ENCODE measurements at regions not wholly inside any gene's neighbourhood (a gene's known extent, or its start where the extent isn't known, plus 50 kb on each side); places are given as distances from the start of the nearest gene placed in this dataset.
"Not testable (repeated sequence)": the region's sequence is repeated elsewhere in the genome, so short reads cannot be mapped to it uniquely, and the experiment has no call there.

DNA sequence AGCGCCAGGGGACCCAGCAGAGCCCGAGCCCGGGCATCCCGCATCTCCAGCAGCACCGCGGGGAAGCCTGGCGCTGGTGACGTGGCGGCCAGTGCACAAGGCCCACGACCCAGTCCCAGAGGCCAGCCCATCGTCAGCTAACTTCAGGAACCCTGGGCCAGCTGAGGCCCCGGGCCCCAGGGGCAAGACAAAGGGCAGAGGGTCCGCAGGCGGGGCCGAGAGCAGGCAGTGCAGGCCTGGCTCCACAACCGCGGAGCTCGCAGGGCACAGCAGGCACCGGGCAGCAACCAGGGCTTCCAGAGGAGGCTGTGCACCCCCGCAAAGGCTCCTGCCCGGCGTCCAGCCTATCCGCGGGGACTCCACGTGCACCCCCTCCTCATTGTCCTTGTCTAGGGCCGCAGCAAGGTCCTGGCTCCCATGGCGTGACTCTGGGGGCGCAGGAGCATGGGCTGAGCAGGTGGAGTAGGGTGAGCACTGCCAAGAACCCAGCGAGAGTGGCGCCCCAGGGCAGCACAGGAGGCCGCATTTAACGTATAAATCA is 352.5 kb downstream of the KCNJ18 start:
- H3K27ac ChIP-seq = not testable (repeated sequence)

DNA sequence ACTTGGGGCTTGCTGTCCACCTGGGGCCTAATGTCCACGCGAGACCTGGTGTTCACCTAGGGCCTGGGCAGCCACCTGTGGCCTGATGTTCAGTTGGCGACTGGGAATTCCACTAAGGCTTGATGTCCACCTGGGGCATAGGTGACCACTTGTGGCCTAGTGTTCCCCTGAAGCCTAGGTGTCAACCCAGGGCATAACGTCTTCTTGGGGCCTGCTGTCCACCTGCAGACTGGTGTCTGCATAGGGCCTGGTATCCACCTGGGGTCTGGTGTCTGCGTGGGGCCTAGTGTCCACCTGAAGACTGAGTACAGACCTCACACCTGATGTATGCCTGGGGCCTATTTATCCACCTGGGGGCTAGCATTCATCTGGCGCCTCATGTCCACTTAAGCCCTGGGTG is 355.2 kb downstream of the KCNJ18 start:
- H3K27ac ChIP-seq = not testable (repeated sequence)

DNA sequence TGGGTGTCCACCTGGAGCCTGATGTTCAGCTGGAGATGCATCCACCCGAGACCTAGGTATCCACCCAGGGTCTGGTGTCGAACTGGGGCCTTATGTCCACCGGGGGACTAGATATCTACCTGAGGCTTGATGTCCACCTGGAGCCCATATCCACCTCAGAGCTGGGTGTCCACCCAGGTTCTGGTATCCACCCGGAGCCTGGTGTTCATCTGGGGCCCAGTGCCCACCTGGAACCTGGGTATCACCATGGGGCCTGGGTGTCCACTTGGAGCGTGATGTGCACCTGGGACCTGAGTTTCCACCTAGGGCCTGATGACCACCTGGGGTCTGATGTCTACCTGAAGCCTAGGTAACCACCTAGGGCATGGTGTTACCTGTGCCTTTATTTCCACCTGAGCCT is 355.9 kb downstream of the KCNJ18 start:
- not testable (repeated sequence) for H3K27ac ChIP-seq

DNA sequence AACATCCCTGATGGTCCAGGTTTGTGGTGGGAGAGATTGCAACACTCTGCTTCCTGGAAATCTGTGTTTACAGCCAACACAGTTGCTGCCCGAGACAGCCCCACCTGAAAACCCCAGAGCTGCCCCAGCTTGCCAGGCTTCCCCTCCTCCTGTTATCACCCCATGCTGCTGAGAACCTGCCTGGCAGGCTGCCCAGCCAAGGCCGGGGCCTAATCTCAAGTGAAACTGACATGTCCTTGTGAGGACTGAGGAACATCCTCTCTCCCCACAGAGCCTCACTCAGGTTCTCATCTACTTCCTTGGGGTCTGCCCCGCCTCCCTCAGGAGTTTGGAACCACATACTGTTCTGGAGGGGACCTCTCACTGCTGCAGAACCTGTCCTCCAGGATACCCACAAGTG is 358.4 kb downstream of the KCNJ18 start:
- H3K27ac ChIP-seq = not testable (repeated sequence)

DNA sequence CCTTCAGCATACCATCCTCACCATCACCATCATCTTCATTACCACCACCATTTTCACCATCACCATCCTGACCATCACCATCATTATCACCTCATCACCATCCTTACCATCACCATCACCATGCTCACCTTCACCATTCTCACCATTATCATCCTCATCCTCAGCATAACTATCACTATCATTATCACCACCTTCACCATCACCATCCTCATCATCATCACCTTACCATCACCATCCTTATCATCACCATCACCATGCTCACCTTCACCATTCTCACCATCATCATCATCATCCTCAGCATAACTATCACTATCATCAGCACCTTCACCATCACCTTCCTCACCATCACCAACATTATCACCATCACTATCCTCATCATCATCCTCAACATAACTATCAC is 360.4 kb downstream of the KCNJ18 start:
- H3K27ac ChIP-seq = not testable (repeated sequence)

DNA sequence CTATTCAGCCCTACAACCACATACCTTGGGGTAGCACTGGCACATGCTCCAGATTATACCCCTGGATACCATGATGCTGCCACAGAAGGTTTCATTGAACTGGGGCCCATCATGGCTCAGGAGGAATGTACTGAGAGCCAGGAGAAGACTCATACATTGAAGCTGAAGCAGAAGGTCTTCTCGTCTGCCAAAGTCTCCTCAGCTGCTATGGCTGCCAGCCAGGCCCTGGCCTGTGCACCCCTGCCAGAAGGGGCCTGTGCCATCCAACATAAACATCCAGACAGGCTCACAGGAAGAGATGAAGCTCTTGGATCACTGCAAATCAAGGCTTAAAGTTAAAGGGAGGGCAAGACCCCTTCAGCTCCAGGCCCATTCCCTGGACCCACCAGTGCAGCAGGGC is 364.2 kb downstream of the KCNJ18 start:
- not testable (repeated sequence) for H3K27ac ChIP-seq

DNA sequence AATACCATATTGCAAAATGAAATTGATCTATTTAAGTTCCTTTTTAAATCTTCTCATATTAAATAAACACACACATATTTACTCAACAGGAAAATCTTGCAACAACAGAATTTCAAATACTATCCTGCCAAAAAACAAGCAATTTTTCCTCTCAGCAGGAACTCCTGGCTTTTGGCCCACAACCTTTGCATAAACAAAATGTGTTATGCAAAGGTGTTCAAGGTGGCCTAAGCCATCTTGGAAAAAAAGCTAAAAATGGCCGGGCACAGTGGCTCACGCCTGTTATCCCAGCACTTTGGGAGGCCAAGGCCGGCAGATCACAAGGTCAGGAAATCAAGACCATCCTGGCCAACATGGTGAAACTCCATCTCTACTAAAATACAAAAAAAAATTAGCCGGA is 383.6 kb downstream of the KCNJ18 start:
- H3K27ac ChIP-seq = not testable (repeated sequence)

DNA sequence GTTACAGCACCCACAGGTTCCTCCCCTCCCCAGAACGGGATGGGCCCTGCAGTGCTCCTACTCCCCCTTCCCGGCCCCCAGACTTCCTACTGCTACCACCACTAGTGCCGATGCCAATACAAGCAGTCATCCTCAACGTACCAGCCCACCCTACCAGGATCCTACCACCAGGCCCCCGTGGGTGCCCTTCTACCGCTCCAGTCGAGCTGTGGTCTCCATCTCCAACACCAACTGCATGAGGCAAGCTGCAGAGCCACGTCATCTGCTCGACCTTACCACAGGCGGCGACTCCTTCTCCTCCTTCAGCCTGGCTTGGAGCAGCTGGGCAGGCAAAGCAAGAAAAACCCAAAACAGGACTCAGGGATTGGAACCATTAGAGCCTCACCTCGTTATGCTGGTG is 396.3 kb downstream of the KCNJ18 start:
- not testable (repeated sequence) for H3K27ac ChIP-seq

DNA sequence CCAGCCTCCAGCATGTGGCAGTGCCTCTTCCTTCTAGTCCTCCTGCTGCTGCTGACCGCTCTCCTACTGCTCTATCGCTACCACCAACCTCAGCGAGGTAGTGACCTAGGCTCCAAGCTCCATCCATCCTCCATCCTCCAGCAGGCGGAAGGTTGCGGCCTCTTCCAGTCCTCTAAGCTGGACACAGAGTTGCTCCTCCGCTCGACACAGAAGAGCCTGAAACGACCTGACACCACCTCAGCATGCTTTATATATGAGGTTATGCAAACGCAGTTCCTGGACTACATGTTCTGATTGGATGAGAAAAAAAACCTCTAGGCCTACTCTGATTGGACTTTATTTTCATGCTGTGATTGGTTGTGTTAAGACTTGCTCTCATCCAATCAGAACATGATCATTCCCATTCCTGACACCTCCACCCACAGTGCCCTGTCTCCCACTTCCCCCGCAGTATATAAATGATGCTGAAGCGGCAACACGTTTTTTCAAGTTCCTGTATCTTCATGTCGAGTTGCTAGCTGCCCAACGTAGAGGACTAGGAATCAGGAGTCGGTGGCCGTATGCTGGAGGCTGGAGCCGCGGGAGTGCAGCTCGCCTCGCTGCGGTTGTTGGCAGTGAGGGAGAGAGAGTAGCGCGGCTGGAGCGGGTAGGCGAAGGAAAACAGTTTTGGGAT is 398.1 kb downstream of the KCNJ18 start:
- TF ChIP-seq, protein P1, sequence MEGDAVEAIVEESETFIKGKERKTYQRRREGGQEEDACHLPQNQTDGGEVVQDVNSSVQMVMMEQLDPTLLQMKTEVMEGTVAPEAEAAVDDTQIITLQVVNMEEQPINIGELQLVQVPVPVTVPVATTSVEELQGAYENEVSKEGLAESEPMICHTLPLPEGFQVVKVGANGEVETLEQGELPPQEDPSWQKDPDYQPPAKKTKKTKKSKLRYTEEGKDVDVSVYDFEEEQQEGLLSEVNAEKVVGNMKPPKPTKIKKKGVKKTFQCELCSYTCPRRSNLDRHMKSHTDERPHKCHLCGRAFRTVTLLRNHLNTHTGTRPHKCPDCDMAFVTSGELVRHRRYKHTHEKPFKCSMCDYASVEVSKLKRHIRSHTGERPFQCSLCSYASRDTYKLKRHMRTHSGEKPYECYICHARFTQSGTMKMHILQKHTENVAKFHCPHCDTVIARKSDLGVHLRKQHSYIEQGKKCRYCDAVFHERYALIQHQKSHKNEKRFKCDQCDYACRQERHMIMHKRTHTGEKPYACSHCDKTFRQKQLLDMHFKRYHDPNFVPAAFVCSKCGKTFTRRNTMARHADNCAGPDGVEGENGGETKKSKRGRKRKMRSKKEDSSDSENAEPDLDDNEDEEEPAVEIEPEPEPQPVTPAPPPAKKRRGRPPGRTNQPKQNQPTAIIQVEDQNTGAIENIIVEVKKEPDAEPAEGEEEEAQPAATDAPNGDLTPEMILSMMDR (IDR thresholded peaks at IDR 0.05) = no peak
- TF ChIP-seq ZFX (IDR thresholded peaks at IDR 0.05; ENCODE audit: borderline replicate concordance) = no peak
- no peak overlapping the region for H3K27ac ChIP-seq

DNA sequence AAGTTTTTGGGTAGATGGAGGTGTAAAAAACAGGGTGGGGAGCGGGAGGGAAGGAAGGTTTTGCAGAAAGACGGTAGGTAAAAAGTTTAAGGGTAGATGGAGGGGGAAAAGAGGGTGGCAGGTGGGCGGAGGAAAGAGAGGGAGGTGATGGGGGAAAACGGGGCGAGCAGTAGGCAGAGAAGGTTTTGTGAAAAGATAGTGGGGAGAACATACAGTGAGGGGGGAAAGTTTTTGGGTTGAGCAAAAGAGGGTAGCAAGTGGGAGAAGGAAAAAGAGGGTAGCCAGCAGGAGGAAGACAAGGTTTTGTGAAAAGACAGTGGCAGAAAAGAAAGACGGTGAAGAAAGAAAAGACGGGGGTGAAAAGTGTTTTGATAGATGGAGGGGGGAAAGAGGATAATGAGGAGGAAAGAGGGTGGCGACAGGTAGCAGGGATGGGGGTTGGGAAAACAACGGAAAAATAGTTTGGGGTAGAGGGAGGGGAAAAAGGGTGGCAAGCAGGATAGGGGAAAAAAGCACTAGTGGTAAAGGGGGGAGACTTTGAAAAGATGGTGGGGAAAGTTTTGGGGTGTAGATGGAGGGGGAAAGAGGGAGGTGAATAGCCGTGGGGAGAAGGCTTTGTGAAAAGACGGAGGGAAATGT is 398.8 kb downstream of the KCNJ18 start:
- not testable (repeated sequence) for H3K27ac ChIP-seq

DNA sequence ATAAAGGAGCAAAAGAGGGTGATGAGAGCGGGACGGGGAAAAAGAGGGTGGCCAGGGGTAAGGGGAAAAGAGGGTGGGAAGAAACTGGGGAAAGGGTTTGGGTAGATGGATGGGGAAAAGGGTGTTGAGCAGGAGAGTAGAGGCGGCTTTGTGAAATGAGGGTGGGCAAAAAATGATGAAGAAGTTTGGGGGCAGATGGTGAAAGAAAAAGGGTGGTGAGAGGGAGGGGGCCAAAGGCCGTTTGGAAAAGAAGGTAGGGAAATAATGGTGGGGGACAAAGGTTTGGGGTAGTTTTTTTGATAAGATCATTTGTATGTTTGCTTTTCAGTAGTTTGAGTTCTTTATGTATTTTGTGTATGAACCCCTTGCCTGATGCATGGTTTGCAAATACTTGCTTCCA is 399.5 kb downstream of the KCNJ18 start:
- not testable (repeated sequence) for H3K27ac ChIP-seq

DNA sequence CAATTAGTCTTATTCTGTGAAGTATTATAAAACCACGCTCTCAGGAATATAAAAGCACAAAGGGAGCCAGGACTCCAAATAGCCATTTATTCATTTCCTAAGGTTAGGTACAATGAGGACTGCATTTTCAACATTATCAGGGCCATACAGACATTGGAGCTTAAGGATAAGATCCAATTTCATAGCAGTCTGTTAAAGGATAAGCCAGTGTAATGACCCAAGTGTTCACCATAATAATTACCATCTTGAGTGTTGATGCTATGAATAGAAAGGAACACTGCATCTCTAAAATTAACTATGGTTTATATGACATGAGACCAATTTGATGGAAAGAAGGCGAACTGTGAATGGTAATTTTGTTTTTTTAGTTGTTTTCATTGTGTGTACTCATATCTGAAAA is 403.1 kb downstream of the KCNJ18 start:
- H3K27ac ChIP-seq = not testable (repeated sequence)

DNA sequence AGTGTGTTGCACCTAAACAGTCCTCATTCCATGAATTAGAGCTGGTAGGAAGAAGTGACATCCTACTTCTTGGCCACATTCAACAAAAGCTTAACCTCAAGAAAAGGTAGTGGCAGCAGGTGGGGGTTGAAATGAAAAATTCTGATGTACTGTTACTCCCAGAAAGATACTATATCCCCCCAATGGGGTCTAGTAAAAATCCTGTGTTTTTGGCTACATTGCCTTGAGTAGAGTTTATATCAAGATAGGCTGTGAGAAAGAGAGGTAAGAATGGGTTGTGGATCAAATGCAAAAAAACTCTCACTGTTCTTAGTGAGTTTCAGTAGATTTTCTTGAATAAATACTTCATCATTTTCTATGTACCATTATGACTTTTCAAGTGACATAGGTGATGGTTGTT is 407.3 kb downstream of the KCNJ18 start:
- not testable (repeated sequence) for H3K27ac ChIP-seq

DNA sequence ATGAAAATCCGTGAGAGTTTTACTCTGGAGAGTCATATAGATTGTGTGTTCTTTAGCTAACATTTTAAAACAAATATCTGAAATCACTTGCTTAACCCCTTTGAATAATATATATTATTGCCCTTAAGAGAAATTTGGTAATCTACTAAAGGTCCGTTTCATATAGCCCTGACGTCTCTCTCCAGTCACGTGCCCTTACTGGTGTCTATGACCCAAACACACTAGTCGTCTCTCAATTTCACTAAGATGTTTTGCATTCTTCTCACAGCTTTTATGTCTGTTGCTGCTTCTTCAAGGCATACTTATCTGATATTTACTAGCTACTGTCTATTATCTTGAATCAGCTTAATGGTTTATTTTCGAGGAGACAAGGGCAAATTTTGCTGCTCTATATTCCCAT is 409.9 kb downstream of the KCNJ18 start:
- TF ChIP-seq, protein P1 (IDR thresholded peaks at IDR 0.05) = no peak
- no peak for TF ChIP-seq ZFX (IDR thresholded peaks at IDR 0.05; ENCODE audit: borderline replicate concordance)
- no peak overlapping the region for H3K27ac ChIP-seq

DNA sequence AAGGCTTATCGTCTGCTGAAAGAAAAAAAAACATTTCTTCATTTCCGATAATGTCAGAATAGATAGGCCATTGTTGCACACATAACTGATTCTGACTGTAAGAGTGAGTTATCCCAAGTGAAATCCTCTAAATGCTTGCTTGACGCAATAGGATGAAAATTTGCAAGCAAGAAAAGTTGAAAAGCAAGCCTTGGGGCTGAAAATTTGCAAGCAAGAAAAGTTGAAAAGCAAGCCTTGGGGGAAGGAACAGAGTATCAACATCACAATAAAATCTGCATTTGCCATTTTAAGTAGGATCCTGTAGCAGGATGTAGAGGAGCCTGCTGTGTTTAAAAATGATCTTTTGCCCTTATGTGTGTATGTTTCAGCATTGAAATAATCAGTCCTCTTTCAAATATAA is 424.4 kb downstream of the KCNJ18 start:
- not testable (repeated sequence) for H3K27ac ChIP-seq

DNA sequence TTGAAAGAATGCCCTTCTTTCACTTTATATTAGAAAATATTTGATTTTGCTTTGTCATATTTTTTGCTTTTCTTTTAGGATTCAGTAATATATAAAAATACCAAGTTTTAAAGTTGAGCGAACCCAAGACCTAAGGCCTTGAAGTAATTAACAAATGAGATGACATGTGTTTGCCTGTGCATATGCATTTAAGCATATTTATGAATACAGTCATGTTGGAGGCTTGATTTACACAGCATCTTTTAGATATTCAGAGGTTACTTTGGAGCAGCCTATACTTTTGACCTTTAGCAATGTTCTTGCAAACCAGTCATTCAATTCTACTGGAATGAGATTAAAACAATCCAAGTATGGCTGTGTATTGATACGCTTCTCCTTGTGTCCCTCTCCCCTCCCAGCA is 425.1 kb downstream of the KCNJ18 start:
- not testable (repeated sequence) for H3K27ac ChIP-seq

DNA sequence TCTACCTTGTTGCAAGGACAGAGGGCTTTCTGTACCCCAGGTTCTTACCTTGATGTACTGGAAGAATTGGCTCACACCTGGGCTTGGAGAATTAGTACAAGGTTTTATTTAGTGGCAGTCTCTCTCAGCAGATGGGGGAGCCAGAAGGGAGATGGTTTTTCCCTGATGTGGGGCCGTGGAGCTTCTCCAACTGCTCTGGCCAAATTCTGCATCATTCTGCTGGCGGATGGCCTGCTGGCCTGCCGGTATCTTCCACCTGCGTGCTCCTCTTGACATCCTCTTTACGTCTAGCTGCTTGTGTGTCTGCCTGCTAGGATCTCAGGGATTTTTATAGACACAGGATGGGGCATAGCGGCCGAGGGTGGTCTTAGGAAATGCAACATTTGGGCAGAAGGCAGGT is 426.7 kb downstream of the KCNJ18 start:
- H3K27ac ChIP-seq = not testable (repeated sequence)

DNA sequence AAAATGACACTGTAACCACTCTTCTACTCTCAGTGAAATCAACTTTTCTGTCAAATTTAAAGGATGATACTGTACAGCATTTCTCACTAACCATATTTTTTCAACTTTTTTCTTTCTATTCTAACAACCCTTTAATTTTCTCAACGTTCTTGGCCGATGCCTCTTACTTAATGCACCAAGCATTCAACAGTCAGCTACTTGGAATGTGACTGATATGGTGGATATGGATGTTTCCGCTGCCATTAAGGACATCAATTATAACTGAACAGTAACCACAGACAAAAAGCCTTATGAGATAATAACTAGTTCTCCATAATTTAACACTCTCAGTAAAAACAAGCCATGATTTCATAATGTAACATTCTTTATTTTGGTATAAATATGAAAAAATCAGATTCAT is 427.4 kb downstream of the KCNJ18 start:
- not testable (repeated sequence) for H3K27ac ChIP-seq
